ENCODE measurements at regions not wholly inside any gene's neighbourhood (a gene's known extent, or its start where the extent isn't known, plus 50 kb on each side); places are given as distances from the start of the nearest gene placed in this dataset.

GRCh38 chr5:54644226-54644625 is 126.7 kb downstream of the SNX18 start:
- H3K4me1 Mint-ChIP-seq = peaks cover 55% of the 10 kb centered on the region
- peaks cover 7% of the 10 kb centered on the region for H3K36me3 Mint-ChIP-seq (ENCODE audit: low read depth)
- H3K27me3 Mint-ChIP-seq = no peaks in the 10 kb centered on the region
- peaks cover 3% of the 10 kb centered on the region for H3K9me3 Mint-ChIP-seq
- no peak for DNase-seq
- ChIA-PET CTCF (interaction anchor here (3.2 kb wide), 1 partner anchor 127 kb away, joined by 21 read pairs; the partner anchor contains the start of gene SNX18), POLR2A (interaction anchor here (1.0 to 3.6 kb wide), 3 partner anchors 28 to 151 kb away, joined by 3 to 43 read pairs (median 11); no protein-coding TSS in a partner anchor)
- no peak overlapping the region for H3K4me3 Mint-ChIP-seq
- H3K27ac Mint-ChIP-seq = peak overlapping the region; percentile 99

GRCh38 chr5:54643685-54644106 is 126.1 kb downstream of the SNX18 start:
- peaks cover 3% of the 10 kb centered on the region for H3K9me3 Mint-ChIP-seq
- ChIA-PET POLR2A (interaction anchor here (1.0 to 3.6 kb wide), 2 partner anchors 28 to 33 kb away, joined by 3 to 43 read pairs; no protein-coding TSS in a partner anchor), CTCF (no interaction called here)
- peaks cover 7% of the 10 kb centered on the region for H3K36me3 Mint-ChIP-seq (ENCODE audit: low read depth)
- no peaks in the 10 kb centered on the region for H3K27me3 Mint-ChIP-seq
- H3K27ac Mint-ChIP-seq = no peak overlapping the region
- no peak overlapping the region for H3K4me3 Mint-ChIP-seq
- no peak for DNase-seq
- peaks cover 59% of the 10 kb centered on the region for H3K4me1 Mint-ChIP-seq

- no peak for DNase-seq
- Mint-ChIP-seq H3K36me3 (ENCODE audit: low read depth) (peaks cover 9% of the 10 kb centered on the region), H3K4me1 (peaks cover 36% of the 10 kb centered on the region), H3K27ac (no peak overlapping the region), H3K27me3 (no peaks in the 10 kb centered on the region), H3K9me3 (peaks cover 6% of the 10 kb centered on the region), H3K4me3 (no peak overlapping the region)
- POLR2A ChIA-PET = interaction anchor here (2.9 kb wide), 1 partner anchor 29 kb away, joined by 15 read pairs; no protein-coding TSS in a partner anchor
- CTCF ChIA-PET = no interaction called here
These were observed 122.1 kb downstream of the SNX18 start for GRCh38 chr5:54639621-54640020.

DNA sequence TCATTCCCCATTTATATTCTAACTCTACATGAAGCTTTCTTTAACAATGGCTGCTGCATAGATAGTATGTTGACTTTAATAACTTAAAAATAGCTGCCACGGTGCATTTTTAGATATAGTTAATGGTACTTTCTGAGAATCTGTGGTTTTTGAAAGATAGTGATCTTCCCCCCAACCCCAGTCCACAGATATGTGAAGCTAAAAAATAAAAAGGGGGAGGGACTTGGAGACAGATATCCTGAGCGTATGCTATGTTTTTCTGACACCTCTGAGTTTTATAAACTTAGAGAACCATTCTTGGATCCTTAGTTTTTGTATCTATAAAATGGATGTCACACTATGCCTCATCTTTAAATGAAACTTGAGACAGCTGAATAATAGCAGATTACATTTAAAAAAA is 120.5 kb downstream of the SNX18 start:
- Mint-ChIP-seq H3K27me3 (no peaks in the 10 kb centered on the region), H3K4me1 (peaks cover 22% of the 10 kb centered on the region), H3K9me3 (peaks cover 7% of the 10 kb centered on the region), H3K27ac (peak overlapping the region; percentile 35), H3K36me3 (ENCODE audit: low read depth) (peaks cover 9% of the 10 kb centered on the region), H3K4me3 (no peak overlapping the region)
- no peak for DNase-seq
- ChIA-PET CTCF (interaction anchor here (1.5 to 1.7 kb wide), 4 partner anchors 8 to 207 kb away, joined by 4 to 7 read pairs (median 4); no protein-coding TSS in a partner anchor), POLR2A (interaction anchor here (1.1 to 2.9 kb wide), 6 partner anchors 8 to 106 kb away, joined by 3 to 15 read pairs (median 4); no protein-coding TSS in a partner anchor)

DNA sequence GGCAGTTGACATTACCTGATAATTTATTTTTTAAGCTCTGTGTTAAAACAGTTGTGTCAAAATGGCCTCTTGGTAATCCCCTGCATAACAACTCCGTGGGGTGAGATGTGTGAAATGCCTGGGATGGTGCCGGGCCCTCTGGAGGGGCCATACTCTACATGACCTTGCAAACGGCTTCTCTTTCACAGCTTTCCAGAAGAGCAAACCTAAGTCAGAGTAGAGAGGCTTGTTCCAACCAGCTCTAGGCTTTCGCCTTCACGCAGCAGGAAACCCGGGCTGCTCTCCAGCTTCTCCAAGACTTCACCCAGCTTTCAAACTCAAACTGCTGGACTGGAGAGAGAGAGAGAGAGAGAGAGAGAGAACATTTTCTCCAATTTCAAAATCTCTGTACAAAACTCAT is 120.1 kb downstream of the SNX18 start:
- H3K9me3 Mint-ChIP-seq = peaks cover 8% of the 10 kb centered on the region
- H3K4me3 Mint-ChIP-seq = no peak overlapping the region
- peak overlapping the region; percentile 35 for H3K27ac Mint-ChIP-seq
- no peak for DNase-seq
- H3K27me3 Mint-ChIP-seq = no peaks in the 10 kb centered on the region
- peaks cover 9% of the 10 kb centered on the region for H3K36me3 Mint-ChIP-seq (ENCODE audit: low read depth)
- ChIA-PET CTCF (interaction anchor here (1.5 to 1.7 kb wide), 4 partner anchors 9 to 207 kb away, joined by 4 to 7 read pairs (median 4); no protein-coding TSS in a partner anchor), POLR2A (interaction anchor here (1.1 to 2.9 kb wide), 6 partner anchors 9 to 107 kb away, joined by 3 to 15 read pairs (median 4); no protein-coding TSS in a partner anchor)
- H3K4me1 Mint-ChIP-seq = peaks cover 20% of the 10 kb centered on the region

DNA sequence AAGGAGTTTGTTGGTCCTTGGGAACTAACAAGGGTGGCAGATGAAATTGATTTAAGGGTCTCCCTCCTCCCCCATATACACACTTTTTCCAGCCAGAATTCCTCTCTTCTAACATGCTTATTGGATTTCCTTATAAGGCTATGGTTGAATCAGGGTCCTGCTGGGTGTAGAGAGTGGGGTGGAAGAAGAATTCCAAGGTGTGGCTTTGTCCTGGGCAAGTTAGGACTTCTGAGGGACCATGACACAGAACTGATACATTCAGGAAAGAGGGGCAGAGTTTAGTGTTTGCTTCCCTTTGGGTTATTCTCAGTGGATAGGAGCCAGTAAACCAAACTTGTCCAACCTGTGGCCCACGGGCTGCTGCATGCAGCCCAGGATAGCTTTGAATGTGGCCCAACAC is 116.5 kb downstream of the SNX18 start:
- no peak overlapping the region for H3K27ac Mint-ChIP-seq
- no peak for DNase-seq
- peaks cover 19% of the 10 kb centered on the region for H3K9me3 Mint-ChIP-seq
- no peaks in the 10 kb centered on the region for H3K27me3 Mint-ChIP-seq
- peaks cover 14% of the 10 kb centered on the region for H3K36me3 Mint-ChIP-seq (ENCODE audit: low read depth)
- ChIA-PET CTCF (no interaction called here), POLR2A (interaction anchor here (0.9 kb wide), 1 partner anchor 210 kb away, joined by 3 read pairs; no protein-coding TSS in a partner anchor)
- H3K4me3 Mint-ChIP-seq = no peak overlapping the region
- peaks cover 19% of the 10 kb centered on the region for H3K4me1 Mint-ChIP-seq

- Mint-ChIP-seq H3K4me3 (no peak overlapping the region), H3K36me3 (ENCODE audit: low read depth) (peaks cover 17% of the 10 kb centered on the region), H3K9me3 (peaks cover 26% of the 10 kb centered on the region), H3K27me3 (no peaks in the 10 kb centered on the region), H3K27ac (no peak overlapping the region), H3K4me1 (peaks cover 4% of the 10 kb centered on the region)
- ChIA-PET CTCF (no interaction called here), POLR2A (no interaction called here)
- DNase-seq = no peak
These were observed 114.7 kb downstream of the SNX18 start for GRCh38 chr5:54632131-54632701.

DNA sequence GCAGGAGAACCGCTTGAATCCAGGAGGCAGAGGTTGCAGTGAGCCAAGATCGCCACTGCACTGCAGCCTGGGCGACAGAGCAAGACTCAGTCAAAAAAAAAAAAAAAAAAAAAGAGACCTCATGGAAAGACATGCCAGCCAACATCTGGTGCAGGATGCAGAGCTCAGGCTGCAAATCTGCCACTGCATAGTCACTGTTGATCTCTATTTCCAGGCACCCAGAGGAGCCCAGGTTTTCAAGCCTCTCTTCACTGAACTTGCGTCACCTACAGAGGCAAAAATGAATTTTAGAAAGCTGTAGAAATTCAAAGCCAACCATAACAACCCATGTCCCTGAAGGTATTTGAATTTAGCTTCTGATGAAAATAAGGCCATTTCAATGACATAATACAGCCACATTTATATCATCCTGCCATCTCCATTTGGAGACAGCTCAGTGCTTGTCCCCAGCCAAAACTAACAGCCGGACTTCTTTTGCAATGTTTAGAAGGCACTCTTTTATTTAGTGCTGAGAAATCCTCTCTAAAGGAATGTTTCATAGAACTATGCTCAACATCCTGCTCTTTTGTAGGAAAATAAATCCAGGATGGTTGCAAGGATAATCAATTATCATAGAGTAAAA is 113.3 kb downstream of the SNX18 start:
- peaks cover 2% of the 10 kb centered on the region for H3K4me1 Mint-ChIP-seq
- H3K27ac Mint-ChIP-seq = no peak overlapping the region
- H3K4me3 Mint-ChIP-seq = no peak overlapping the region
- H3K27me3 Mint-ChIP-seq = no peaks in the 10 kb centered on the region
- peaks cover 14% of the 10 kb centered on the region for H3K36me3 Mint-ChIP-seq (ENCODE audit: low read depth)
- peaks cover 26% of the 10 kb centered on the region for H3K9me3 Mint-ChIP-seq
- POLR2A ChIA-PET = no interaction called here
- DNase-seq = no peak
- CTCF ChIA-PET = interaction anchor here (1.1 kb wide), 1 partner anchor 16 kb away, joined by 3 read pairs; no protein-coding TSS in a partner anchor

GRCh38 chr5:54629115-54629514 is 111.6 kb downstream of the SNX18 start:
- Mint-ChIP-seq H3K27ac (no peak overlapping the region), H3K4me1 (peaks cover 2% of the 10 kb centered on the region), H3K4me3 (no peak overlapping the region), H3K36me3 (ENCODE audit: low read depth) (peaks cover 8% of the 10 kb centered on the region), H3K27me3 (peaks cover under 1% of the 10 kb centered on the region), H3K9me3 (peaks cover 20% of the 10 kb centered on the region)
- POLR2A ChIA-PET = no interaction called here
- CTCF ChIA-PET = no interaction called here
- no peak for DNase-seq

GRCh38 chr5:54628050-54628449 is 110.5 kb downstream of the SNX18 start:
- Mint-ChIP-seq H3K4me1 (peaks cover 2% of the 10 kb centered on the region), H3K36me3 (ENCODE audit: low read depth) (peaks cover 8% of the 10 kb centered on the region), H3K9me3 (peaks cover 19% of the 10 kb centered on the region), H3K4me3 (no peak overlapping the region), H3K27ac (no peak overlapping the region), H3K27me3 (peaks cover 2% of the 10 kb centered on the region)
- no peak for DNase-seq
- ChIA-PET CTCF (interaction anchor here (0.6 kb wide), 1 partner anchor 140 kb away, joined by 6 read pairs; no protein-coding TSS in a partner anchor), POLR2A (no interaction called here)

DNA sequence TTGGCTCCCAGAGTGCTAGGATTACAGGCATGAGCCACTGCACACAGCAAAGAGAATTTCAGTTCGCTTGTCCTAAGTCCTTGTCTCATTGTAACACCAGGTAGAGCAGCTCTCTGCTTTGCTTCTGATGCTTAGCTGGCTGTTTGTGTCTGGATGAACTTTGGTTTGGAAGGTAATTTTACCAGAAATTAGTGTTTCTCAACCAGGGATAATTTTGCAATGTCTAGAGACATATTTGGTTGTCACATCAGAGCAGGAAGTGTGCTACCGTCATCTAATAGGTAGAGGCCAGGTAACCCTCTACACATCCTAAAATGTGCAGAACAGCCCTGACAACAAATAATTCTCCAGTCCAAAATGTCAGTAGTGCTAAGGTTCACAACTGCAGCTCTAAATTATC is 108.8 kb downstream of the SNX18 start:
- H3K36me3 Mint-ChIP-seq (ENCODE audit: low read depth) = peaks cover 8% of the 10 kb centered on the region
- peaks cover 17% of the 10 kb centered on the region for H3K9me3 Mint-ChIP-seq
- CTCF ChIA-PET = interaction anchor here (1.3 kb wide), 1 partner anchor 16 kb away, joined by 3 read pairs; no protein-coding TSS in a partner anchor
- H3K4me1 Mint-ChIP-seq = peaks cover 2% of the 10 kb centered on the region
- POLR2A ChIA-PET = no interaction called here
- peaks cover 2% of the 10 kb centered on the region for H3K27me3 Mint-ChIP-seq
- DNase-seq = no peak
- H3K4me3 Mint-ChIP-seq = no peak overlapping the region
- H3K27ac Mint-ChIP-seq = no peak overlapping the region

- no peak for DNase-seq
- ChIA-PET CTCF (interaction anchor here (0.8 kb wide), 1 partner anchor 9 kb away, joined by 3 read pairs; no protein-coding TSS in a partner anchor), POLR2A (no interaction called here)
- H3K36me3 Mint-ChIP-seq (ENCODE audit: low read depth) = peaks cover 5% of the 10 kb centered on the region
- H3K27ac Mint-ChIP-seq = no peak overlapping the region
- H3K9me3 Mint-ChIP-seq = peaks cover 13% of the 10 kb centered on the region
- peaks cover 2% of the 10 kb centered on the region for H3K27me3 Mint-ChIP-seq
- H3K4me3 Mint-ChIP-seq = no peak overlapping the region
- H3K4me1 Mint-ChIP-seq = peaks cover 9% of the 10 kb centered on the region
These were observed 107.4 kb downstream of the SNX18 start for GRCh38 chr5:54624805-54625568.

- H3K4me3 Mint-ChIP-seq = no peak overlapping the region
- peaks cover 12% of the 10 kb centered on the region for H3K4me1 Mint-ChIP-seq
- peaks cover 13% of the 10 kb centered on the region for H3K36me3 Mint-ChIP-seq (ENCODE audit: low read depth)
- H3K9me3 Mint-ChIP-seq = peaks cover 2% of the 10 kb centered on the region
- ChIA-PET CTCF (no interaction called here), POLR2A (no interaction called here)
- DNase-seq = no peak
- H3K27me3 Mint-ChIP-seq = peaks cover 2% of the 10 kb centered on the region
- H3K27ac Mint-ChIP-seq = no peak overlapping the region
These were observed 104.2 kb downstream of the SNX18 start for GRCh38 chr5:54621709-54622108.
